IMR-90 (cell line): ENCODE measurements at regions not wholly inside any gene's neighbourhood (a gene's known extent, or its start where the extent isn't known, plus 50 kb on each side); places are given as distances from the start of the nearest gene placed in this dataset.

Experiments used
- CEBPB ChIP-seq: IDR thresholded peaks from 2 replicates; pipeline ENCODE4 v1.6.1; 2012; ENCODE audit warnings: low read depth, low read length, improper control_type of control experiment
- CHD1 ChIP-seq: IDR thresholded peaks from 2 replicates; pipeline ENCODE4 v1.6.1; 2012; ENCODE audit warnings: low read depth, low read length, improper control_type of control experiment
- MAZ ChIP-seq: IDR thresholded peaks from 2 replicates; pipeline ENCODE4 v1.6.1; 2012; ENCODE audit warnings: low read depth, mild to moderate bottlenecking, low read length, improper control_type of control experiment, moderate library complexity, borderline replicate concordance
- MXI1 ChIP-seq: IDR thresholded peaks from 2 replicates; pipeline ENCODE4 v1.6.1; 2012; ENCODE audit warnings: low read depth, mild to moderate bottlenecking, low read length, moderate library complexity, borderline replicate concordance
- NFE2L2 ChIP-seq: fragments of 150-350 bp; IDR thresholded peaks from 2 replicates; pipeline ENCODE4 v1.6.1; 2016; ENCODE audit warnings: low read depth, mild to moderate bottlenecking, low read length
- POLR2A ChIP-seq: IDR thresholded peaks from 2 replicates; pipeline ENCODE4 v1.6.1; 2012; ENCODE audit warnings: mild to moderate bottlenecking, low read depth, low read length
- RFX5 ChIP-seq: IDR thresholded peaks from 2 replicates; pipeline ENCODE4 v1.8.0; 2012; ENCODE audit warnings: low read depth, mild to moderate bottlenecking, low read length, moderate library complexity
- TF ChIP-seq, protein P1 (sequence below): conservative IDR thresholded peaks from 2 replicates; pipeline ENCODE4 v1.5.1; 2012; ENCODE audit warnings: mild to moderate bottlenecking, low read depth, low read length, improper control_type of control experiment
- TF ChIP-seq, protein P2 (sequence below): fragments of 150-350 bp; IDR thresholded peaks from 2 replicates; pipeline ENCODE4 v1.6.1; 2016; ENCODE audit warnings: low read depth, mild to moderate bottlenecking, low read length, moderate library complexity, borderline replicate concordance

DNA sequence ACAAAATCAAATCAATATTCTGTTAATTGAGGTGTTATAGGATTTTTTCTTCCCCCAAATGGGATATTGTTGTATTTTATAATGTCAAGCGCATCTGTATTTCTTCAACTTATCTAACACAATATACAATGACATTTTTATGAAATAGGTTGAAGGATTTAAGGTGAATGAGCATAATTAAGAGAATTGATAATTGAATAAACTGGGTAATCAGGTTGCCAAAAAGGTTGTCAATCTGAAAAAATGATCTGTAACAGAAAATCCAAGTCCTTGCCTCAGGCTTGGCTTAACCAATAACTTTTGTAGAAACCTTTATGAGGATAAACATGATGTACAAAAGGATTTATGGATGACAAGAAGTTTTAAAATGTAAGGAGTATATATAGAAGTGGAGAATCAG lies 1101.7 kb upstream of the EYS start:
- TF ChIP-seq CEBPB (no peak), MXI1 (no peak), POLR2A (no peak), RFX5 (no peak), MAZ (no peak), NFE2L2 (no peak), CHD1 (no peak)
- TF ChIP-seq, protein P1, sequence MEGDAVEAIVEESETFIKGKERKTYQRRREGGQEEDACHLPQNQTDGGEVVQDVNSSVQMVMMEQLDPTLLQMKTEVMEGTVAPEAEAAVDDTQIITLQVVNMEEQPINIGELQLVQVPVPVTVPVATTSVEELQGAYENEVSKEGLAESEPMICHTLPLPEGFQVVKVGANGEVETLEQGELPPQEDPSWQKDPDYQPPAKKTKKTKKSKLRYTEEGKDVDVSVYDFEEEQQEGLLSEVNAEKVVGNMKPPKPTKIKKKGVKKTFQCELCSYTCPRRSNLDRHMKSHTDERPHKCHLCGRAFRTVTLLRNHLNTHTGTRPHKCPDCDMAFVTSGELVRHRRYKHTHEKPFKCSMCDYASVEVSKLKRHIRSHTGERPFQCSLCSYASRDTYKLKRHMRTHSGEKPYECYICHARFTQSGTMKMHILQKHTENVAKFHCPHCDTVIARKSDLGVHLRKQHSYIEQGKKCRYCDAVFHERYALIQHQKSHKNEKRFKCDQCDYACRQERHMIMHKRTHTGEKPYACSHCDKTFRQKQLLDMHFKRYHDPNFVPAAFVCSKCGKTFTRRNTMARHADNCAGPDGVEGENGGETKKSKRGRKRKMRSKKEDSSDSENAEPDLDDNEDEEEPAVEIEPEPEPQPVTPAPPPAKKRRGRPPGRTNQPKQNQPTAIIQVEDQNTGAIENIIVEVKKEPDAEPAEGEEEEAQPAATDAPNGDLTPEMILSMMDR: no peak
- TF ChIP-seq, protein P2, sequence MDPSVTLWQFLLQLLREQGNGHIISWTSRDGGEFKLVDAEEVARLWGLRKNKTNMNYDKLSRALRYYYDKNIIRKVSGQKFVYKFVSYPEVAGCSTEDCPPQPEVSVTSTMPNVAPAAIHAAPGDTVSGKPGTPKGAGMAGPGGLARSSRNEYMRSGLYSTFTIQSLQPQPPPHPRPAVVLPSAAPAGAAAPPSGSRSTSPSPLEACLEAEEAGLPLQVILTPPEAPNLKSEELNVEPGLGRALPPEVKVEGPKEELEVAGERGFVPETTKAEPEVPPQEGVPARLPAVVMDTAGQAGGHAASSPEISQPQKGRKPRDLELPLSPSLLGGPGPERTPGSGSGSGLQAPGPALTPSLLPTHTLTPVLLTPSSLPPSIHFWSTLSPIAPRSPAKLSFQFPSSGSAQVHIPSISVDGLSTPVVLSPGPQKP: no peak
